HFFc6 (cell line): ENCODE measurements at regions not wholly inside any gene's neighbourhood (a gene's known extent, or its start where the extent isn't known, plus 50 kb on each side); places are given as distances from the start of the nearest gene placed in this dataset.
"Not testable (repeated sequence)": the region's sequence is repeated elsewhere in the genome, so short reads cannot be mapped to it uniquely, and the experiment has no call there.

Experiments used
- DNase-seq: peaks from one replicate; pipeline ENCODE4 v3.0.0-alpha.2; 2018
- H3K27ac Mint-ChIP-seq: 2 replicates; pipeline ENCODE4 v1.8.0; 2020; ENCODE audit warnings: mild to moderate bottlenecking, mixed read lengths
- H3K27me3 Mint-ChIP-seq: 2 replicates; pipeline ENCODE4 v1.8.0; 2021; ENCODE audit warnings: mild to moderate bottlenecking, moderate library complexity, mixed read lengths; ENCODE audit not compliant: insufficient read depth
- H3K36me3 Mint-ChIP-seq: 2 replicates; pipeline ENCODE4 v1.8.0; 2021; ENCODE audit warnings: low read depth, mixed read lengths
- H3K4me1 Mint-ChIP-seq: 2 replicates; pipeline ENCODE4 v1.8.0; 2020; ENCODE audit warnings: low read depth, mixed read lengths
- H3K4me3 Mint-ChIP-seq: 2 replicates; pipeline ENCODE4 v1.8.0; 2020; ENCODE audit warnings: mild to moderate bottlenecking, moderate library complexity, mixed read lengths
- H3K9me3 Mint-ChIP-seq: 2 replicates; pipeline ENCODE4 v1.8.0; 2020; ENCODE audit warnings: mild to moderate bottlenecking, mixed read lengths
- CTCF ChIP-seq: fragments of 200-600 bp; sonication (generic); IDR thresholded peaks from 2 replicates; pipeline ENCODE4 v1.5.0; 2021; ENCODE audit warnings: antibody characterized with exemption, mild to moderate bottlenecking

DNA sequence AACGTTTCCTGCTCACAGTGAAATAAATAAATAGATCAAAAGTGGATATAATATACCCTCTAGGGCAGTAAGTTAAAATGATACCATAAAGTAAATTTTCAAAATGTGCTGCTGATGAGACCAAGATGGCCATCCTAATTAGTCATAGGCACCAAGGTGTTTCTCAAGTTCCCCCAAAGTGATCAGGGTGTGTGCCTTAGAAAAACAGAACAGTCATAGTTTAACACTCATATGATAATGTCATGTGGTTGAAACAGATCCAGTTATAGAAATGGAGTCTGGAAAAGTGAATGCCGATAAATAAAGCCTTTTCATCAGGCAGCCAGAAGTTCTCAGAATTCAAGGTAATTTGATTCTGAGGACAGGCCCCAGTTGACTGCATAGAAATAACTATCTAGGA lies 161.5 kb upstream of the CDKN2B start:
- TF ChIP-seq CTCF = no peak
- H3K4me3 Mint-ChIP-seq = no peak overlapping the region
- H3K4me1 Mint-ChIP-seq = peaks cover 39% of the 10 kb centered on the region
- H3K36me3 Mint-ChIP-seq = no peaks in the 10 kb centered on the region
- no peaks in the 10 kb centered on the region for H3K27me3 Mint-ChIP-seq
- DNase-seq = no peak
- no peaks in the 10 kb centered on the region for H3K9me3 Mint-ChIP-seq
- no peak overlapping the region for H3K27ac Mint-ChIP-seq

DNA sequence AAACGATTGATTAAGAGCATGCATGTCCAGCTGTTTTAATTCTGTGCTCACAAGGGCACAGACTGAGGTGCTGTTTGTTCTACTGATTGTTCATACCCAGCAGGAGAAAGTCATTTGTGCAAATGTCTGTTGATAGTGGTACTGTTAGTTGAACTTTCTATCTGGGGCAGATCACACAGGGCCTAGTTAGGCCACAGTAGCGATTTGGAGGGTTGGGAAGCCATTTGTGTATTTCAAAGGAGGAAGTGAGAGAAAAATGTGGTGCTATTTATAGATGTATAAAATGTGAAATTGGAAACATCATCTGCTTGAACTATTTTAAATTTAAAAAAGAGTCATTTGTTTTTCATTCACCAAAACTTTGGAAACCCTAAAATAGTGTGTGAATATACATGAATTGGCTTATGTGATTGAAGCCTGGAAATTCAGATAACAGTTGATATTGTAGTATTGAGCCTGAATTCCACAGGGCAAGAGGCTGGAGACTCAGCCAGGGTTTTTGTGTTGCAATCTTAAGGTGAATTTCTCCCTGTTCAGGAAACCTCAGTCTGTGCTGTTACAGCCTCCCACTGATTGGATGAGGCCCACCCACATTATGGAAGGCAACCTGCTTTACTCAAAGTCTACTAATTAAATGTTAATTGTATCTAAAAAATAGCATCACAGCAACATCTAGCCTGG lies 162.0 kb upstream of the CDKN2B start:
- Mint-ChIP-seq H3K4me1 (peaks cover 34% of the 10 kb centered on the region), H3K36me3 (no peaks in the 10 kb centered on the region), H3K4me3 (no peak overlapping the region), H3K27ac (no peak overlapping the region), H3K9me3 (no peaks in the 10 kb centered on the region), H3K27me3 (no peaks in the 10 kb centered on the region; the same call in none of the 2 replicates)
- DNase-seq = no peak
- no peak for TF ChIP-seq CTCF

- no peak for TF ChIP-seq CTCF
- no peak overlapping the region for H3K4me3 Mint-ChIP-seq
- no peaks in the 10 kb centered on the region for H3K36me3 Mint-ChIP-seq
- DNase-seq = no peak
- no peak overlapping the region for H3K27ac Mint-ChIP-seq
- no peaks in the 10 kb centered on the region; the same call in none of the 2 replicates for H3K27me3 Mint-ChIP-seq
- no peaks in the 10 kb centered on the region for H3K9me3 Mint-ChIP-seq
- peaks cover 33% of the 10 kb centered on the region for H3K4me1 Mint-ChIP-seq
These were observed 162.6 kb upstream of the CDKN2B start for GRCh38 chr9:22171691-22172090.

DNA sequence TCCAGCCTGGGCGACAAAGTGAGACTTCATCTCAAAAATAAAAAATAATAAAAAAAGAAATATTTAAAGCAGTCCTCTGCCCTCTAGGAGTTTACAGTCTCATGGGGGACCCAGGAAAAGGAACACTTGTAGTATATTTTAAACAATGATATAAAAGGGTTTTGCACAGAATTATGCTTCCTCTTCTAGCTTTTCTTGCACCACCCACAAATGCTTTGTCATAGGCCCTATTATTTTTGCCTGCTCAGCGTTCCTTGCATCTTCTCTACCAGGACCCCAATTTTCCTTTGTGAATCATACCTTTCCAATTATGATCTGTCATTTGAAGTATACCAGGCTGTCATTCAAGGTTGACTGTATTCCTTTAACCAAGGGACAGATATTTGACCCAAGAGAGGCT lies 164.8 kb upstream of the CDKN2B start:
- Mint-ChIP-seq H3K27ac (no peak overlapping the region), H3K27me3 (peaks cover 3% of the 10 kb centered on the region), H3K4me3 (no peak overlapping the region), H3K9me3 (peaks cover 7% of the 10 kb centered on the region), H3K4me1 (peaks cover 25% of the 10 kb centered on the region), H3K36me3 (no peaks in the 10 kb centered on the region)
- no peak for TF ChIP-seq CTCF
- no peak for DNase-seq

- H3K9me3 Mint-ChIP-seq = peaks cover 11% of the 10 kb centered on the region
- H3K4me3 Mint-ChIP-seq = no peak overlapping the region
- H3K27me3 Mint-ChIP-seq = peaks cover 17% of the 10 kb centered on the region
- H3K27ac Mint-ChIP-seq = no peak overlapping the region
- H3K4me1 Mint-ChIP-seq = peaks cover 4% of the 10 kb centered on the region
- no peak for DNase-seq
- no peak for TF ChIP-seq CTCF
- H3K36me3 Mint-ChIP-seq = no peaks in the 10 kb centered on the region
These were observed 167.0 kb upstream of the CDKN2B start for GRCh38 chr9:22175972-22176545.

- not testable (repeated sequence) for H3K36me3 Mint-ChIP-seq, H3K27ac Mint-ChIP-seq, DNase-seq, H3K4me1 Mint-ChIP-seq, H3K4me3 Mint-ChIP-seq
- Mint-ChIP-seq H3K27me3 (peaks cover 28% of the 10 kb centered on the region), H3K9me3 (peaks cover 11% of the 10 kb centered on the region)
These were observed 171.9 kb upstream of the CDKN2B start for GRCh38 chr9:22181021-22181420.
